ENCODE measurements at regions not wholly inside any gene's neighbourhood (a gene's known extent, or its start where the extent isn't known, plus 50 kb on each side); places are given as distances from the start of the nearest gene placed in this dataset.
"Not testable (repeated sequence)": the region's sequence is repeated elsewhere in the genome, so short reads cannot be mapped to it uniquely, and the experiment has no call there.

- no peak for DNase-seq
These were observed 442.9 kb downstream of the MID1IP1 start for GRCh38 chrX:39244147-39244546.

DNA sequence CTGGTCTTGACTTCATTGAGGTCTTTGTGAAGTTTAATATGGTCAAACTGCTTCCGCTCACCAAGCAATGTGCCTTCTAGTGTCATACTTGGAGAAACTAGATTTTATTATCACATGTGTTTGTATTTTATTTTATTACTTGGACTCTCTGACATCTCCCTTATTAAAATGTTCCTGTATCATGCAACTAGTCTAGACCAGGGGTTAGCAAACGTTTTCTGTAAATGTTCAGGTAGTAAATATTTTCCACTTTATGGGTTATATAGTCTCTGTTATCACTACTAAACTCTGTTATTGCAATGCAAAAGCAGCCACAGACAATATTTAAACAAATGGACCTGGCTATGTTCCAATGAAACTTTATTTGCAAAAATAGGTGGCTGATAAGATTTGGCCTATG lies 443.8 kb downstream of the MID1IP1 start:
- DNase-seq, result no peak

GRCh38 chrX:39247536-39247935 lies 446.3 kb downstream of the MID1IP1 start:
- no peak for DNase-seq

DNA sequence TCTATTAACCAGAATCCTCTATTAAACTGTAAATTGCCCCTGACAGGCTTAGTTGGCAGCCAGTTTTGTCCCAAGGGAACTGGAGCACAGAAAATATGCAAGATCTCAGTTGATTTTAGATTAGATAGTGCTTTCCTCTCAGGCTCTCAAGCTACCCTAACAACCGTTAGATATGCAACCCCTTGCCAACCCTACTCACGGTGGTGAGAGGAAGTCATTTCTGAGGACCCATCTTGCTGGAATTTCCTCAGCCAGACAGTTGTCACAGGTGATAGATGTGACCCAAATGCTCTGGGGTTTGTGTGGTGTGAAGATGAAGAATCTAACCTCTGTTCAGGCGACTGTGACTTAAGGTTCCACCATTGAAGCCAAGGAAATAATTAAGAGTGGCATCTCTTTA lies 447.1 kb downstream of the MID1IP1 start:
- no peak for DNase-seq

GRCh38 chrX:39249999-39250398 lies 448.7 kb downstream of the MID1IP1 start:
- DNase-seq, result no peak

DNA sequence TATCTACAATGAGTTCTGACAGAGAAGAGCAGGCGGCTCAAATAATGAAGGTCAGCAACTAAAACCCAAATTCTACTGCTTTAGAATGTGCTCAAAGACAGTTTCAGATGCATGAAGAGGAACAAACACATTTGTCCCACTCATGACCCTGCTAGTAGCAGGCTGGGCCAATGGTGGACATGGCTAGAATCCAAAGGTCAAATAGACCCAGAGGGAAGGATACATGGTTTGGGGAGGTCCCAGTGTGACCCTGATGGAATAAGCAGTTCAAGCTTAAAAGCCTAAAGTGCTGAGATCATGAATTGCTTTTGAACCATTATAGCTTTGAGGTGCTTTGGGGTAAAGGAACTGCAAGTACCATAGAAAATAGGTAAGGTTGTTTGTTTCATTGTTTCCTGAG lies 450.7 kb downstream of the MID1IP1 start:
- DNase-seq, result no peak

DNA sequence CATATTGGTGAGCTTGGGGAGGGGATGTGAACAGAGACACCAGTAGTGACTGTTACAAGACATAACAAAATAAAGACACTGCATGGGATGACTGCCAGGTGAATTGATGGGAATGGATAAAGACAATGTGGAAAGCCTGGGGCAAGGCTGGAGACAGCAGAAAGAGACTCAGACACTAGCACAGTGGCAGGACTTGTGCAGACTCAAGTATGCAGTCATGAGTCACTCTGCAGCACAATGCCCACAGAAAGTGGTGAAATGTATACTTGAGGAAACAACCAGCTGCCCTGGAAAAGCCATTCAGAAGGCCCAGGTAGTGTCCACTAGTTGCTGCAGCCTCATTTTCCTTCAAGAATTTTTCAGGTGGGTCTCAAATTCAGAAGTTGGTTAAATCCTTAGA lies 452.3 kb downstream of the MID1IP1 start:
- no peak for DNase-seq

- no peak for DNase-seq
These were observed 457.1 kb downstream of the MID1IP1 start for GRCh38 chrX:39258331-39258730.

DNA sequence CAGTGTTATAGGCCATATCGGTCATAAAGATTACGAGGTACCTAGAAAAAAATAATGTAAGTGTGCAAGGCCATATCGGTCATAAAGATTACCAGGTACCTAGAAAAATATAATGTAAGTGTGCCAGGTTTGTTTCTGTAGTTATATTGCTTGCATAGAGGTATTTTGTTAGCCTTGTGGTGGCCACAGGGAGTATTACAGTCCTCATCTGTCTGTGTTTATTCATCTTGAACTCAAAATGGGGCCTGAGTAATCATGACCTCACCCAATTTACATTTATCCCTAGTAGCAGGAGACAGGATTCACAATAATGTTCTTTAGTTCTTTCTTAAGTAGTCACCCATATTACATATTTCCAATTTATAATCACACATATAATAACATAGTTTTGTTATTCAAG lies 459.7 kb downstream of the MID1IP1 start:
- no peak for DNase-seq

GRCh38 chrX:39261446-39262147 lies 460.3 kb downstream of the MID1IP1 start:
- peak in 1 of 2 donors; percentile 16 for DNase-seq

- no peak for DNase-seq
These were observed 461.4 kb downstream of the MID1IP1 start for GRCh38 chrX:39262641-39263040.

DNA sequence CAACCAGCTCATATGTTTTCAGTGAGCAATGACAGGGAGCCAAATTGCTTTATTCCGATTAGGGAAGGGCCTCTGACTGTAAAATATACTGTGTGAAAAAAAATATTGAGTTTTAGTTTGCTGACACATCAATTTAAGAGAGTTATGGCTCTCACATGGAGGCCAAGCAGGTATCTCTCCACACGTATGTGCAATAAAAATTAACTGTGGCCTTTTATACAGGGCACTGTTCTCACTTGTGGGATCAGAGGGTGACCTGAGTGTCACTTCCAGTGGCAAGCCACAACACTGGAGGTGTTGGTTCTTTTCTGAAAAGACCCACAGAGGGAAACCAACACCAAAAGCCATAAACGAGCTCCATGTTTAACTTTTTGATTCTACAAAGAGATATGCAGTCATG lies 462.8 kb downstream of the MID1IP1 start:
- no peak for DNase-seq

GRCh38 chrX:39267176-39267575 lies 465.9 kb downstream of the MID1IP1 start:
- DNase-seq, result no peak

DNA sequence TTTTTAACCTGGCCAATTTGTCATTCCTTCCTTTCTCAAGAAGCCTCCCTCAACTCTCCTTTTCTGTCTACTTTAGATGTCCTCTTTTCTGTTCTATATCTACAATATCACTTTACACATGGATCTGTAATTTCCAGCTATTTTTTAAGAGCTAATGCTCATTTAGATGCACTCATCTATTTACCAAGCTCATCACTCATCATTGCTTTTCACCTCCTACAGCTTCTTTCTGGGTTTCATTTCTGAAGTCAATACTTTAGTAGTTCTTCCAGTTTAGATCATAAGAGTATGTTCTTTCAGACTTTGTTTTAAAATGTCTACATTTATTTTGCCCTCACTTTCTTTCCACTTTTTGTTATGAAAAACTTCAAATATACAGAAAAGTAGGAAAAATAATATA lies 466.9 kb downstream of the MID1IP1 start:
- no peak for DNase-seq

DNA sequence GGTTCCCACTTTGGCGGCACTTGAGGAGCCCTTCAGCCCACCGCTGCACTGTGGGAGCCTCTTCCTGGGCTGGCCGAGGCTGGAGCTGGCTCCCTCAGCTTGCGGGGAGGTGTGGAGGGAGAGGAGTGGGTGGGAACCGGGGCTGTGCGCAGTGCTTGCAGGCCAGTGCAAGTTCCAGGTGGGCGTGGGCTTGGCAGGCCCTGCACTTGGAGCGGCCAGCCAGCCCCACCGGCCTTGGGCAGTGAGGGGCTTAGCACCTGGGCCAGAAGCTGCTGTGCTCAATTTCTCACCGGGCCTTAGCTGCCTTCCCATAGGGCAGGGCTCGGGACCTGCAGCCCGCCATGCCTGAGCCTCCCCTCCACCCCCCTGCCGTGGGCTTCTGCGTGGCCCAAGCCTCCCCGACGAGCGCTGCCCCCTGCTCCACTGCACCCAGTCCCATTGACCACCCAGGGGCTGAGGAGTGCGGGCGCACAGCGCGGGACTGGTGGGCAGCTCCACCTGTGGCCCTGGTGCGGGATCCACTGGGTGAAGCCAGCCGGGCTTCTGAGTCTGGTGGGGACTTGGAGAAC lies 474.3 kb downstream of the MID1IP1 start:
- no peak for DNase-seq

DNA sequence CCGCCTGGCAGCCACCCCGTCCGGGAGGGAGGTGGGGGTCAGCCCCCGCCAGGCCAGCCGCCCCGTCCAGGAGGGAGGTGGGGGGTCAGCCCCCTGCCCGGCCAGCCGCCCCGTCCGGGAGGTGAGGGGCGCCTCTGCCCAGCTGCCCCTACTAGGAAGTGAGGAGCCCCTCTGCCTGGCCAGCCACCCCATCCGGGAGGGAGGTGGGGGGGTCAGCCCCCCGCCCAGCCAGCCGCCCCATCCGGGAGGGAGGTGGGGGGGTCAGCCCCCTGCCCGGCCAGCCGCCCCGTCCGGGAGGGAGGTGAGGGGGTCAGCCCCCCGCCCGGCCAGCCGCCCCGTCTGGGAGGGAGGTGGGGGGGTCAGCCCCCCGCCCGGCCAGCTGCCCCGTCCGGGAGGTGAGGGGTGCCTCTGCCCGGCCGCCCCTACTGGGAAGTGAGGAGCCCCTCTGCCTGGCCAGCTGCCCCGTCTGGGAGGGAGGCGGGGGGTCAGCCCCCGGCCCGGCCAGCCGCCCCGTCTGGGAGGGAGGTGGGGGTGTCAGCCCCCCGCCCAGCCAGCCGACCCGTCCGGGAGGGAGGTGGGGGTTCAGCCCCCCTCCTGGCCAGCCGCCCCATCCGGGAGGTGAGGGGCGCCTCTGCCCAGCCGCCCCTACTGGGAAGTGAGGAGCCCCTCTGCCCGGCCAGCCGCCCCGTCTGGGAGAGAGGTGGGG lies 476.6 kb downstream of the MID1IP1 start:
- DNase-seq, result not testable (repeated sequence)

- DNase-seq, result no peak
These were observed 482.0 kb downstream of the MID1IP1 start for GRCh38 chrX:39283239-39283638.

DNA sequence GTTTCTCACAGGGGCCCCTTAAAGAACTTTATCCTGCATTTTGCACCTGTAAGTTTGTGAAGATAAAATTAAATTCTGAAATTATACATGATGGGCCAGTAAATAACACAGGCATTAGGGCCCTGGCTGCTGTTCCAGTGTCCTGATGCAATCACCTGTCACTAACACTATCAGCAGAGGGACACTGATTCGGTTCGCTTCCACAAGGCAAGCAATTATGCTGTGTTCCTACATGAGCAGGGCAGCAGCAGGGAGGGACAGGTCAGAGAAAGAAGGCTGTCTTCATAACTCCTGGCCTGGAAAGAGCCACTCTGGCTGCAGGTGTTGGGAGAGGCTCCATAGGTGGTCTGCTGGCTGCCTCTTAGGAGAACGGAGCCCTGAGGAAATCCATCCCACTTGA lies 487.3 kb downstream of the MID1IP1 start:
- DNase-seq, result no peak

GRCh38 chrX:39289827-39290226 lies 488.6 kb downstream of the MID1IP1 start:
- DNase-seq, result no peak

DNA sequence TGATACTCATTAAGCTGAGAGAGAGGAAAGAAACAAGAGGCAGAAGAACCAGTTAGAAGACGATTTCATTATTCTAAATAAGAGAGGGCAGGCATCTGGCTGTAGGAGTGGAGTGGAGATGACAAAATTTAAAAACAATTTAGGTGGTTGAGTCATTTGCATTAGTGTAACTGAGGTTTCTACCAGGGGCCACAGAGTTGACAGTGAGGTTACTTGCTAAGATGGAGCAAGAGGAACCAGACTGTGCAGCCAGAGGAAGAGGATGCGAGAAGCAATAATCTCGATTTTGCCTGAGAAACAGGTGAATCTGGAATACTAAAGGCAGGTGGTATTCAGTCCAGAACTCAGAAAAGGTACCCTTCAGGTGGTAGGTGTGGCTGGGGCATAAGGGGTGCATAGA lies 491.9 kb downstream of the MID1IP1 start:
- no peak for DNase-seq

GRCh38 chrX:39296472-39296871 lies 495.2 kb downstream of the MID1IP1 start:
- DNase-seq, result no peak

GRCh38 chrX:39298821-39299220 lies 497.6 kb downstream of the MID1IP1 start:
- no peak for DNase-seq

- no peak for DNase-seq
These were observed 498.4 kb downstream of the MID1IP1 start for GRCh38 chrX:39299615-39300014.

DNA sequence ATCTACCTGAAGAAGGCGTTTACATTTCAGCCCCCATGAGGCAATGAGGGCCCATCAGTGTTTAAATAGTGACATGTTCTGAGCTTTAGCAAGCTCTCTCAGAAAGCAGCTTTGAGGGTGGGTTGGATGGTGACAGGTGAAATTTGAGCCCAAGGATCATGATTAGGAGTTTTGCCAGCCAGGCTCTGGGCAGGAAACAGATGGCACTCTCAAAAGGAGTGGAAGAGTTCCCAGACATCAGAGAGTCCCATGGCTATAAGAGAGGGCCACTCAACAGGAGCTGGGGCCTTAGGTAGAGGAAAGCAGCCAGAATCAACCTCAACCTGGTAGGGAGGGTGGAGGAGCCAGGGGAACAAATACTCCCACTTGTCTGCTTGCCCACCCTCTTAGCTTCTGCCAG lies 499.8 kb downstream of the MID1IP1 start:
- no peak for DNase-seq

Measured in bone marrow (tissue), 2 donors.